Heart left ventricle (tissue), 16 donors: ENCODE measurements at regions not wholly inside any gene's neighbourhood (a gene's known extent, or its start where the extent isn't known, plus 50 kb on each side); places are given as distances from the start of the nearest gene placed in this dataset.

ENCODE experiments used
- ATAC-seq, 4 donors: fragments of 200-7000 bp; cut with Tn5 transposase; one replicate each; pipeline ENCODE4 v1.9.1; 2020 to 2022; ENCODE audit warnings: moderate library complexity in 4 of 4, mild to moderate bottlenecking in 3 of 4, moderate number of reproducible peaks in 1 of 4
- DNase-seq, 5 donors: peaks; one replicate each; pipeline ENCODE4 v3.0.0-alpha.2; 2020
- H3K27ac ChIP-seq, 12 donors: fragments of 200-600 bp; sonication (generic) in 4 of 12; one replicate each; pipeline versions ENCODE4 v1.5.0 to v1.8.0; 2016 to 2022; ENCODE audit warnings: mild to moderate bottlenecking in 2 of 12
- H3K27me3 ChIP-seq, 9 donors: fragments of 200-600 bp; sonication (generic) in 2 of 9; one replicate each; pipeline versions ENCODE4 v1.5.1 to v1.8.0; 2016 to 2022; ENCODE audit warnings: mild to moderate bottlenecking in 3 of 9
- H3K36me3 ChIP-seq, 9 donors: fragments of 200-600 bp; sonication (generic) in 2 of 9; one replicate each; pipeline versions ENCODE4 v1.5.0 to v1.8.0; 2018 to 2022; ENCODE audit warnings: mild to moderate bottlenecking in 2 of 9
- H3K4me1 ChIP-seq, 12 donors: fragments of 200-600 bp; sonication (generic) in 4 of 12; one replicate each; pipeline versions ENCODE4 v1.5.0 to v1.8.0; 2016 to 2022; ENCODE audit warnings: mild to moderate bottlenecking in 3 of 12
- H3K4me3 ChIP-seq, 12 donors: fragments of 200-600 bp; sonication (generic) in 4 of 12; one replicate each; pipeline versions ENCODE4 v1.5.0 to v1.8.0; 2017 to 2022; ENCODE audit warnings: mild to moderate bottlenecking in 9 of 12, moderate library complexity in 4 of 12
- H3K9me3 ChIP-seq, 12 donors: fragments of 200-600 bp; sonication (generic) in 4 of 12; one replicate each; pipeline versions ENCODE4 v1.5.0 to v1.8.0; 2016 to 2022; ENCODE audit warnings: mild to moderate bottlenecking in 1 of 12
- POLR2A ChIP-seq, 2 donors: fragments of 450-650 bp; IDR thresholded peaks; one replicate each; pipeline ENCODE4 v1.6.1; 2017; ENCODE audit warnings: antibody characterized with exemption in 2 of 2, mild to moderate bottlenecking in 2 of 2, moderate library complexity in 2 of 2
- WGBS, 4 donors: extraction: QIAGEN DNeasy Blood & Tissue Kit in 2 of 4; methylation state at CpG; one replicate each; pipeline versions ENCODE4 v1.1.5 to v1.1.7; 2013 to 2018; 5-methylcytosine and 5-hydroxymethylcytosine counted together
- intact Hi-C, 10 donors: fragments of 100-400 bp; cut with DNase I; formaldehyde crosslinking; loops; one replicate each; pipeline versions ENCODE4 v1.11.1 to v1.14.2; 2022
- TF ChIP-seq, protein P1 (sequence below), 12 donors: fragments of 200-600 bp; sonication (generic) in 4 of 12; IDR thresholded peaks; one replicate each; pipeline versions ENCODE4 v1.5.0 to v1.8.0; 2018 to 2022; ENCODE audit warnings: antibody characterized with exemption in 12 of 12, mild to moderate bottlenecking in 5 of 12
- donor health status: ischemic (EF 13 %, LVEDD 7.1; RV severe dilation, severe dysfunction).
- donor health status: healthy with polysubstance abuse.
- donor health status: DM: no; HTN: yes; CAD: no.
- donor health status: DM: no; HTN: no; CAD: no.
- donor health status: ischemic (EF 25% LVEDD 6.9; RV normal size, moderate dysfunction).
- donor health status: ischemic (EF 25% LVEDD 5.7; RV mildly dilated, moderate dysfunction).
- donor health status: healthy.
- donor health status: DM: yes; HTN: yes; CAD: no.
- donor health status: ischemic (EF 35%, LVEDD 5.7; RV mildly dilated, moderate dysfunction).
- donor health status: nonischemic (EF 11% LVEDD 7.7; RV severe dilation, severe dysfunction).
- donor health status: DM: yes; HTN: yes; CAD: no.
- donor health status: PGD.
- donor health status: ischemic (EF 29% LVEDD 5.4; RV normal size, mild dysfunction).
- donor health status: nonischemic (EF 23%, LVEDD 6.1; RV moderate dilation, normal function).

DNA sequence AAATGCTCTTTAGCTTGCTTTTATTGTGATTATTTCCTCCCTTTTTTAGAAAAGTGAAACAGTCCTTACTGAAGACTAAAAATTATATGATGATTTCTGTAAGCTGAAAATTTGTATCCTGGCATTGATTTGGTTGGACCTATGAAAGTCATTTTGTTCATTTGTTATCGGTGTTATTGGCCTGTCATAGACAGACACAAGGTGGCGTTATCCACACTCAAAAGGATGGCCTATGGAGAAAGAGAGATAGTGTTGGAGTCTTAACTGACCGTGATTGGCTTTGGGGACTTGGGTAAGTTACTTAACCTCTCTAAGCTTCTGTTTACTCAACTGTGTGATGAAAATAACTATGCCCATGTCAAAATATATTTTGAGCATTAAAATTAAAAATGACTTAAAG lies 203.6 kb upstream of the CHODL start:
- 13 to 23% (median 18%) methylated on average over 3 of the region's 3 CpGs for WGBS, 4 donors
- DNase-seq = no peak
- intact Hi-C loops = loop anchor here in 1 of 10 donors (10.0 kb wide), 1 partner anchor 224 kb away; no protein-coding TSS in a partner anchor
- H3K4me3 ChIP-seq = no peak overlapping the region
- H3K36me3 ChIP-seq = no peaks in the 10 kb centered on the region
- H3K27ac ChIP-seq = no peak overlapping the region
- no peak for ATAC-seq
- no peaks in the 10 kb centered on the region for H3K9me3 ChIP-seq
- TF ChIP-seq, protein P1, sequence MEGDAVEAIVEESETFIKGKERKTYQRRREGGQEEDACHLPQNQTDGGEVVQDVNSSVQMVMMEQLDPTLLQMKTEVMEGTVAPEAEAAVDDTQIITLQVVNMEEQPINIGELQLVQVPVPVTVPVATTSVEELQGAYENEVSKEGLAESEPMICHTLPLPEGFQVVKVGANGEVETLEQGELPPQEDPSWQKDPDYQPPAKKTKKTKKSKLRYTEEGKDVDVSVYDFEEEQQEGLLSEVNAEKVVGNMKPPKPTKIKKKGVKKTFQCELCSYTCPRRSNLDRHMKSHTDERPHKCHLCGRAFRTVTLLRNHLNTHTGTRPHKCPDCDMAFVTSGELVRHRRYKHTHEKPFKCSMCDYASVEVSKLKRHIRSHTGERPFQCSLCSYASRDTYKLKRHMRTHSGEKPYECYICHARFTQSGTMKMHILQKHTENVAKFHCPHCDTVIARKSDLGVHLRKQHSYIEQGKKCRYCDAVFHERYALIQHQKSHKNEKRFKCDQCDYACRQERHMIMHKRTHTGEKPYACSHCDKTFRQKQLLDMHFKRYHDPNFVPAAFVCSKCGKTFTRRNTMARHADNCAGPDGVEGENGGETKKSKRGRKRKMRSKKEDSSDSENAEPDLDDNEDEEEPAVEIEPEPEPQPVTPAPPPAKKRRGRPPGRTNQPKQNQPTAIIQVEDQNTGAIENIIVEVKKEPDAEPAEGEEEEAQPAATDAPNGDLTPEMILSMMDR (IDR thresholded peaks at IDR 0.05) = peak in 10 of 12 donors; percentile 22 to 61 (median 43)
- no peak for TF ChIP-seq POLR2A (IDR thresholded peaks at IDR 0.05)
- H3K4me1 ChIP-seq = no peaks in the 10 kb centered on the region
- H3K27me3 ChIP-seq = no peaks in the 10 kb centered on the region

DNA sequence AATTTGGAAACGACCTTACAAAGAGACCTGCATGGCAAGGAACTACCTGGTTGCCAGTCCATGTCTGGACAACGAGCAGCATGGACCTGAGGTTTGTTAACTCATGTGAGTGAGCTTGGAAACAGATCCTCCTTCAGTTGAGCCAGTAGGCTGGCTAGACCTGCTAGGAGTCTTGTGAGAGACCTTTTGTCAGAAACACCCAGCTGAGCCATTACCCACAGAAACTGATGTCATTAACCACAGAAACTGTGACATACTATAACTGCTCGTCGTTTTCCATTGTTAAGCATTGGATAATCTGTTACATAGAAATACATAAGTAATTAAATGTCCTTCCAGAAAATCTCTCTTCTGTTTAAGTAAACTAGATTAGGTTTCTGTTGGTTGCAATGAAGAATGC lies 211.1 kb upstream of the C21orf91 start:
- intact Hi-C loops = no loop called here
- TF ChIP-seq, protein P1 (IDR thresholded peaks at IDR 0.05) = no peak
- no peak for TF ChIP-seq POLR2A (IDR thresholded peaks at IDR 0.05)
- peaks cover 0 to 7% (median 0%) of the 10 kb centered on the region in 12 donors for H3K9me3 ChIP-seq
- no peaks in the 10 kb centered on the region for H3K27me3 ChIP-seq
- no peak for DNase-seq
- 80 to 88% (median 82%) methylated on average over 4 of the region's 4 CpGs for WGBS, 4 donors
- H3K27ac ChIP-seq = no peak overlapping the region
- H3K4me3 ChIP-seq = no peak overlapping the region
- ATAC-seq = no peak
- H3K4me1 ChIP-seq = no peaks in the 10 kb centered on the region
- H3K36me3 ChIP-seq = no peaks in the 10 kb centered on the region

DNA sequence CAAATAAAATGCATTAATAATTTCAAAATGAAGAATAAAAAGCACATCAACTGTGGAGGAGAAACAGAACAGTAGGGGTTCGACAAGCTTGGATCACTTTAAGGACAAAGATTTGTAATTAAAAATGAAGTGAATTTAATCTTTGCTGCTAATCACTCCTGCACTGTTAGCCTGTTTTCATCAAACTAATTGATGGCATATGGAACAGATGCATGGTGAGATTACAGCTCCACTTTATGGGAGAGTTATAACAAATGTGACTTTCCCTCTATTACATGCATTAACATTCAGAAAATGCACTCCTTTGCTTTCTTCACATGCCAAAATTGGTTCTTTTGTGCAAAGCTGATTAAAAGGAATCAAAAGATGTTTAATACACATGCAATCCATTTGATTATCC lies 207.2 kb upstream of the C21orf91 start:
- 0% methylated on average over 1 of the region's 1 CpG for WGBS, 4 donors
- Histone ChIP-seq H3K27ac (no peak overlapping the region), H3K27me3 (no peaks in the 10 kb centered on the region), H3K36me3 (no peaks in the 10 kb centered on the region), H3K4me1 (no peaks in the 10 kb centered on the region), H3K9me3 (no peaks in the 10 kb centered on the region), H3K4me3 (no peak overlapping the region)
- DNase-seq (no peak), ATAC-seq (no peak)
- intact Hi-C loops = no loop called here
- no peak for TF ChIP-seq POLR2A (IDR thresholded peaks at IDR 0.05)
- TF ChIP-seq, protein P1 (IDR thresholded peaks at IDR 0.05) = no peak

DNA sequence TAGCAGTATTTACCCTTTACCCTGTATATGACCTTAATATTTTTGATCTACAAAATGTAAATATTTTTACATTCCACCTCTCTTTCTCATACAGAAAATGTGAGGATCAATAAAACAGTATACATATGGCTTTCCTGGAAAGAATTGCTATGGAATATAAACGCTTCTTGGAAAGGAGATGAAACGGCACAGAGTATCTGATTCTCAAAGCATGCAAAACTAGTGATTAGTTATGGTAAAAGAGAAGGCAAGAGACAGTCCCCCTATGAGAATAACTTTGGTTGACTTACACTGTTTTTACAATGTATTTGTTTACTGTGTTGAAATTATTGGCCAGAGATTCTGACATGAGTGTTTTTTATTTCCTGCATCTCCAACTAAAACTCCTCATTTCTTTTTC lies 204.6 kb upstream of the C21orf91 start:
- Histone ChIP-seq H3K9me3 (no peaks in the 10 kb centered on the region), H3K27ac (no peak overlapping the region), H3K4me3 (no peak overlapping the region), H3K4me1 (no peaks in the 10 kb centered on the region), H3K27me3 (no peaks in the 10 kb centered on the region), H3K36me3 (no peaks in the 10 kb centered on the region)
- ATAC-seq = no peak
- no peak for DNase-seq
- WGBS, 4 donors = 65 to 88% (median 80%) methylated on average over 2 of the region's 2 CpGs
- intact Hi-C loops = no loop called here
- TF ChIP-seq, protein P1 (IDR thresholded peaks at IDR 0.05) = no peak
- no peak for TF ChIP-seq POLR2A (IDR thresholded peaks at IDR 0.05)
